ENCODE measurements at regions not wholly inside any gene's neighbourhood (a gene's known extent, or its start where the extent isn't known, plus 50 kb on each side); places are given as distances from the start of the nearest gene placed in this dataset.

DNA sequence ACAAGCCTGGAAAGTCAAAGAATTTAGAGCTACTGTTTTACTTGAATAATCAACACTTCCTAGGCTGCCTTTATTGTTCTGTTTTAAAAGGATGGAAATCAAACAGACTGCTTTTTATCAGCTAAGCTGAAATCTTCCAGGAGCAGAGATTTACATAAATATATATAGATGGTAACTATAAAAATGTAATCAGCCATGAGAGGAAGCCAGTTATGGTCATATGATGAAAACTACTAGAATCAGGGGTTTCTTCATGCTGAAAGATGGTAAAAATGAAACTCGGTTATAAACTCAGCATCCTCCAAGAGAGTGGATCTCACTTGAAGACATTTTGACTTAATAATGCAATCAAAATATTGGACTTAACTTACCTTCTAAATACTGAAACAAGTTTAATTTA is 413.0 kb downstream of the GXYLT1 start:
- 70 to 79% methylated on average over 1 of the region's 1 CpG for WGBS, 2 donors
- H3K4me3 ChIP-seq (ENCODE audit: low read depth in 1 of 2, low read length in 2 of 2) = no peak overlapping the region
- no peak overlapping the region for H3K27ac ChIP-seq (ENCODE audit: low read depth in 2 of 2, low read length in 1 of 2)
- no peaks in the 10 kb centered on the region for H3K4me1 ChIP-seq (ENCODE audit: control insufficient read depth in 2 of 2, insufficient read depth in 2 of 2, low read length in 1 of 2)
- H3K36me3 ChIP-seq (ENCODE audit: control insufficient read depth in 2 of 2, insufficient read depth in 2 of 2, low read length in 1 of 2) = no peaks in the 10 kb centered on the region
- no peaks in the 10 kb centered on the region for H3K27me3 ChIP-seq (ENCODE audit: control insufficient read depth in 1 of 2, insufficient read depth in 2 of 2, low read length in 2 of 2)
- no peaks in the 10 kb centered on the region for H3K9me3 ChIP-seq (ENCODE audit: control insufficient read depth in 2 of 2, insufficient read depth in 1 of 2, low read depth in 1 of 2, low read length in 1 of 2)

- WGBS, 2 donors = 79 to 87% methylated on average over 2 of the region's 2 CpGs
Observed at GRCh38 chr12:41731061-41731460, 413.6 kb downstream of the GXYLT1 start.

GRCh38 chr12:41724216-41724615 is 420.5 kb downstream of the GXYLT1 start:
- Histone ChIP-seq H3K36me3 (ENCODE audit: control insufficient read depth in 2 of 2, insufficient read depth in 2 of 2, low read length in 1 of 2) (no peaks in the 10 kb centered on the region), H3K27ac (ENCODE audit: low read depth in 2 of 2, low read length in 1 of 2) (no peak overlapping the region), H3K4me3 (ENCODE audit: low read depth in 1 of 2, low read length in 2 of 2) (no peak overlapping the region), H3K27me3 (ENCODE audit: control insufficient read depth in 1 of 2, insufficient read depth in 2 of 2, low read length in 2 of 2) (no peaks in the 10 kb centered on the region), H3K9me3 (ENCODE audit: control insufficient read depth in 2 of 2, insufficient read depth in 1 of 2, low read depth in 1 of 2, low read length in 1 of 2) (no peaks in the 10 kb centered on the region), H3K4me1 (ENCODE audit: control insufficient read depth in 2 of 2, insufficient read depth in 2 of 2, low read length in 1 of 2) (no peaks in the 10 kb centered on the region)
- 36 to 53% methylated on average over 2 of the region's 2 CpGs for WGBS, 2 donors

More at GRCh38 chr12:41731061-41731460, 413.6 kb downstream of the GXYLT1 start:
- Histone ChIP-seq H3K4me3 (ENCODE audit: low read depth in 1 of 2, low read length in 2 of 2) (no peak overlapping the region), H3K9me3 (ENCODE audit: control insufficient read depth in 2 of 2, insufficient read depth in 1 of 2, low read depth in 1 of 2, low read length in 1 of 2) (no peaks in the 10 kb centered on the region), H3K27ac (ENCODE audit: low read depth in 2 of 2, low read length in 1 of 2) (no peak overlapping the region), H3K36me3 (ENCODE audit: control insufficient read depth in 2 of 2, insufficient read depth in 2 of 2, low read length in 1 of 2) (no peaks in the 10 kb centered on the region), H3K27me3 (ENCODE audit: control insufficient read depth in 1 of 2, insufficient read depth in 2 of 2, low read length in 2 of 2) (no peaks in the 10 kb centered on the region), H3K4me1 (ENCODE audit: control insufficient read depth in 2 of 2, insufficient read depth in 2 of 2, low read length in 1 of 2) (no peaks in the 10 kb centered on the region)

- no peaks in the 10 kb centered on the region for H3K4me1 ChIP-seq (ENCODE audit: control insufficient read depth in 2 of 2, insufficient read depth in 2 of 2, low read length in 1 of 2)
- no peaks in the 10 kb centered on the region for H3K27me3 ChIP-seq (ENCODE audit: control insufficient read depth in 1 of 2, insufficient read depth in 2 of 2, low read length in 2 of 2)
- H3K9me3 ChIP-seq (ENCODE audit: control insufficient read depth in 2 of 2, insufficient read depth in 1 of 2, low read depth in 1 of 2, low read length in 1 of 2) = no peaks in the 10 kb centered on the region
- no peak overlapping the region for H3K27ac ChIP-seq (ENCODE audit: low read depth in 2 of 2, low read length in 1 of 2)
- H3K36me3 ChIP-seq (ENCODE audit: control insufficient read depth in 2 of 2, insufficient read depth in 2 of 2, low read length in 1 of 2) = no peaks in the 10 kb centered on the region
- H3K4me3 ChIP-seq (ENCODE audit: low read depth in 1 of 2, low read length in 2 of 2) = no peak overlapping the region
- 66 to 73% methylated on average over 3 of the region's 3 CpGs for WGBS, 2 donors
Observed at GRCh38 chr12:41719214-41719613, 425.5 kb downstream of the GXYLT1 start.

DNA sequence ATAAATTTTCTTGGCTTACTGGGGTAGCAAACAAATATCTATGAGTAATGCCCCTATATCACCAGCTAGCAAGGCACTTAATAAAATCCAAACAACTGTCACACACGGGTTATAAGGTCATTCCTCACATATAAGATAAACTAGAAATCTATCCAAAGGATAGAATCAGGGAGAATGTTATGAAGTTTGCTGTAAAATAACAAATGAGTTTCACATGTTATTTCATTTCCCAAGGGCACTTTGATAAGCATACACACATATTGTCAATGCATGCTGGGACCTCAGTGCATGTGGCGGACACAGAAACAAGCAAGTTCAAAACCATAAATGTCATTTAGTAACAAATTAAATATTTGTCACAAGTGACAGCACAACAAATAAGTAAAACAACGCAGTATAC is 429.4 kb downstream of the GXYLT1 start:
- no peak overlapping the region for H3K27ac ChIP-seq (ENCODE audit: low read depth in 2 of 2, low read length in 1 of 2)
- H3K36me3 ChIP-seq (ENCODE audit: control insufficient read depth in 2 of 2, insufficient read depth in 2 of 2, low read length in 1 of 2) = no peaks in the 10 kb centered on the region
- no peaks in the 10 kb centered on the region for H3K4me1 ChIP-seq (ENCODE audit: control insufficient read depth in 2 of 2, insufficient read depth in 2 of 2, low read length in 1 of 2)
- H3K27me3 ChIP-seq (ENCODE audit: control insufficient read depth in 1 of 2, insufficient read depth in 2 of 2, low read length in 2 of 2) = no peaks in the 10 kb centered on the region
- H3K4me3 ChIP-seq (ENCODE audit: low read depth in 1 of 2, low read length in 2 of 2) = no peak overlapping the region
- no peaks in the 10 kb centered on the region for H3K9me3 ChIP-seq (ENCODE audit: control insufficient read depth in 2 of 2, insufficient read depth in 1 of 2, low read depth in 1 of 2, low read length in 1 of 2)
- 65 to 73% methylated on average over 3 of the region's 3 CpGs for WGBS, 2 donors

- Histone ChIP-seq H3K27ac (ENCODE audit: low read depth in 2 of 2, low read length in 1 of 2) (no peak overlapping the region), H3K36me3 (ENCODE audit: control insufficient read depth in 2 of 2, insufficient read depth in 2 of 2, low read length in 1 of 2) (no peaks in the 10 kb centered on the region), H3K9me3 (ENCODE audit: control insufficient read depth in 2 of 2, insufficient read depth in 1 of 2, low read depth in 1 of 2, low read length in 1 of 2) (no peaks in the 10 kb centered on the region), H3K4me1 (ENCODE audit: control insufficient read depth in 2 of 2, insufficient read depth in 2 of 2, low read length in 1 of 2) (no peaks in the 10 kb centered on the region), H3K4me3 (ENCODE audit: low read depth in 1 of 2, low read length in 2 of 2) (no peak overlapping the region), H3K27me3 (ENCODE audit: control insufficient read depth in 1 of 2, insufficient read depth in 2 of 2, low read length in 2 of 2) (no peaks in the 10 kb centered on the region)
- WGBS, 2 donors = 36 to 39% methylated on average over 5 of the region's 5 CpGs
Observed at GRCh38 chr12:41709463-41710285, 435.0 kb downstream of the GXYLT1 start.

GRCh38 chr12:41709012-41709411 is 435.7 kb downstream of the GXYLT1 start:
- no peaks in the 10 kb centered on the region for H3K36me3 ChIP-seq (ENCODE audit: control insufficient read depth in 2 of 2, insufficient read depth in 2 of 2, low read length in 1 of 2)
- H3K27me3 ChIP-seq (ENCODE audit: control insufficient read depth in 1 of 2, insufficient read depth in 2 of 2, low read length in 2 of 2) = no peaks in the 10 kb centered on the region
- no peaks in the 10 kb centered on the region for H3K4me1 ChIP-seq (ENCODE audit: control insufficient read depth in 2 of 2, insufficient read depth in 2 of 2, low read length in 1 of 2)
- WGBS, 2 donors = 63 to 76% methylated on average over 3 of the region's 3 CpGs
- no peak overlapping the region for H3K4me3 ChIP-seq (ENCODE audit: low read depth in 1 of 2, low read length in 2 of 2)
- no peaks in the 10 kb centered on the region for H3K9me3 ChIP-seq (ENCODE audit: control insufficient read depth in 2 of 2, insufficient read depth in 1 of 2, low read depth in 1 of 2, low read length in 1 of 2)
- H3K27ac ChIP-seq (ENCODE audit: low read depth in 2 of 2, low read length in 1 of 2) = no peak overlapping the region

DNA sequence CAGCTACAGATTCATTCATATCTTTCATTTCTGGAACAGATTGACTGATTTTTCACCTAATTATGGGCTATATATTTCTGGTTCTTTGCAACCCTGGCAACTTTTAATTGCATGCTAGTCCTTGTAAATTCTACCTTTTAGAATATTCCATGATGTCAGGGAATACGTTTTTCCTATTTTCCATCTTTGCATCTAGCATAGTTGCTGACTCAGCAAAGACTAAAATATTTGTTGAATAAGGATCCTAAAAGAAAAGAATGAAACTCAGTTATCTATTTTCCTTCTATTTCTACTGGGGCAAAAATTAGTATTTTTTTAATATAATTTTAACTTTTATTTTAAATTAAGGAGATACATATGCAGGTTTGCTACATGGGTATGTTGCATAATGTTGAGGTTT is 438.3 kb downstream of the GXYLT1 start:
- Histone ChIP-seq H3K36me3 (ENCODE audit: control insufficient read depth in 2 of 2, insufficient read depth in 2 of 2, low read length in 1 of 2) (no peaks in the 10 kb centered on the region), H3K27me3 (ENCODE audit: control insufficient read depth in 1 of 2, insufficient read depth in 2 of 2, low read length in 2 of 2) (no peaks in the 10 kb centered on the region)
- WGBS, 2 donors = 58 to 70% methylated on average over 1 of the region's 1 CpG

DNA sequence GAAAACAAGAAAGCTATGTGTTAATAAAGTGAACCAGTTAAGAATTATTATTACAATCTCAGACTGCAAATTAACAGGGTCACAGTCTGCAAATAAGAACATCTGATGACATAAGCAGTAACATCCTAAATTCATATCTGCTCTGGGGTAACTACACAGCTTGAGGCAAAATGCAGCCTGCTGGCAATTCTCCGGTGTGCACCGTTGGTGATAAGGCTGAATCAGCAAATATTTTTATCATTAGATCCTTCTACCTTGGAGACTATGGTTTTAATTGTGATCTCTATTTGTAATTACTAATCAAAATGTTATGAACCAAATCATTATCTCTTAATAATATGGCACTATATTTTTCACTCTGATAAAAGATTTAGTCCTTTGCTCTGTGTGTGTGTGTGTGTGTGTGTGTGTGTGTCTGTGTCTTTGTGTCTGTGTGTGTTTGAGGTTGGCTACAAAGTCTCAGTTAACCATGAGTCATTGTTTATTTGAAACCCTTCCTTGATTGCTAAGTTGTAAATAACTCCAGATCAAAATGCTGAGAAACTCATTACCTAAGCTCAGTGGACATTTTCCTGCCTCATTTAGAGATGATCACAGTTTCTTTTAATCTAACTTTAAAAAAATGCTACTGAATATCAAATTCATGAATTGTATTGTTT is 442.6 kb downstream of the GXYLT1 start:
- Histone ChIP-seq H3K27me3 (ENCODE audit: control insufficient read depth in 1 of 2, insufficient read depth in 2 of 2, low read length in 2 of 2) (no peaks in the 10 kb centered on the region), H3K36me3 (ENCODE audit: control insufficient read depth in 2 of 2, insufficient read depth in 2 of 2, low read length in 1 of 2) (no peaks in the 10 kb centered on the region), H3K4me1 (ENCODE audit: control insufficient read depth in 2 of 2, insufficient read depth in 2 of 2, low read length in 1 of 2) (no peaks in the 10 kb centered on the region), H3K9me3 (ENCODE audit: control insufficient read depth in 2 of 2, insufficient read depth in 1 of 2, low read depth in 1 of 2, low read length in 1 of 2) (no peaks in the 10 kb centered on the region), H3K4me3 (ENCODE audit: low read depth in 1 of 2, low read length in 2 of 2) (no peak overlapping the region), H3K27ac (ENCODE audit: low read depth in 2 of 2, low read length in 1 of 2) (no peak overlapping the region)
- 36 to 43% methylated on average over 2 of the region's 2 CpGs for WGBS, 2 donors

More for the DNA sequence above, 438.3 kb downstream of the GXYLT1 start:
- Histone ChIP-seq H3K4me1 (ENCODE audit: control insufficient read depth in 2 of 2, insufficient read depth in 2 of 2, low read length in 1 of 2) (no peaks in the 10 kb centered on the region), H3K9me3 (ENCODE audit: control insufficient read depth in 2 of 2, insufficient read depth in 1 of 2, low read depth in 1 of 2, low read length in 1 of 2) (no peaks in the 10 kb centered on the region), H3K4me3 (ENCODE audit: low read depth in 1 of 2, low read length in 2 of 2) (no peak overlapping the region), H3K27ac (ENCODE audit: low read depth in 2 of 2, low read length in 1 of 2) (no peak overlapping the region)

GRCh38 chr12:41700940-41701339 is 443.7 kb downstream of the GXYLT1 start:
- Histone ChIP-seq H3K27ac (ENCODE audit: low read depth in 2 of 2, low read length in 1 of 2) (no peak overlapping the region), H3K4me1 (ENCODE audit: control insufficient read depth in 2 of 2, insufficient read depth in 2 of 2, low read length in 1 of 2) (no peaks in the 10 kb centered on the region), H3K27me3 (ENCODE audit: control insufficient read depth in 1 of 2, insufficient read depth in 2 of 2, low read length in 2 of 2) (no peaks in the 10 kb centered on the region), H3K36me3 (ENCODE audit: control insufficient read depth in 2 of 2, insufficient read depth in 2 of 2, low read length in 1 of 2) (no peaks in the 10 kb centered on the region), H3K4me3 (ENCODE audit: low read depth in 1 of 2, low read length in 2 of 2) (no peak overlapping the region), H3K9me3 (ENCODE audit: control insufficient read depth in 2 of 2, insufficient read depth in 1 of 2, low read depth in 1 of 2, low read length in 1 of 2) (no peaks in the 10 kb centered on the region)
- 71 to 77% methylated on average over 4 of the region's 4 CpGs for WGBS, 2 donors

All from esophagus (tissue), 2 donors.